Activated T-cell treated with anti-CD3 and anti-CD28 coated beads for 48 hours (primary cell): ENCODE measurements at regions not wholly inside any gene's neighbourhood (a gene's known extent, or its start where the extent isn't known, plus 50 kb on each side); places are given as distances from the start of the nearest gene placed in this dataset.
"Not testable (repeated sequence)": the region's sequence is repeated elsewhere in the genome, so short reads cannot be mapped to it uniquely, and the experiment has no call there.

Source experiments
- DNase-seq: peaks from one replicate; pipeline ENCODE4 v3.0.0-alpha.2; 2020; ENCODE audit warnings: low read depth

GRCh38 chr21:23607782-23608431 lies 1999.4 kb downstream of the MRPL39 start:
- DNase-seq: no peak

GRCh38 chr21:23601549-23601948 lies 2005.7 kb downstream of the MRPL39 start:
- no peak for DNase-seq

- DNase-seq: no peak
Observed at GRCh38 chr21:23593582-23593981, 2013.7 kb downstream of the MRPL39 start.

- DNase-seq: no peak
Observed at GRCh38 chr21:23585419-23585818, 2021.9 kb downstream of the MRPL39 start.

- no peak for DNase-seq
Observed at GRCh38 chr21:23579573-23579972, 2027.7 kb downstream of the MRPL39 start.

GRCh38 chr21:23578027-23578426 lies 2029.3 kb downstream of the MRPL39 start:
- no peak for DNase-seq

- no peak for DNase-seq
Observed at GRCh38 chr21:23574932-23575331, 2032.3 kb downstream of the MRPL39 start.

GRCh38 chr21:23548924-23549323 lies 2058.4 kb downstream of the MRPL39 start:
- DNase-seq: not testable (repeated sequence)

GRCh38 chr21:23543333-23543732 lies 2063.9 kb downstream of the MRPL39 start:
- DNase-seq: no peak

- DNase-seq: no peak
Observed at GRCh38 chr21:23542097-23542496, 2065.2 kb downstream of the MRPL39 start.

- no peak for DNase-seq
Observed at GRCh38 chr21:23541571-23541970, 2065.7 kb downstream of the MRPL39 start.

- no peak for DNase-seq
Observed at GRCh38 chr21:23534850-23535249, 2072.4 kb downstream of the MRPL39 start.

- DNase-seq: no peak
Observed at GRCh38 chr21:23531444-23531843, 2075.8 kb downstream of the MRPL39 start.

GRCh38 chr21:23524685-23525084 lies 2082.6 kb downstream of the MRPL39 start:
- DNase-seq: no peak

- no peak for DNase-seq
Observed at GRCh38 chr21:23522751-23523150, 2084.5 kb downstream of the MRPL39 start.

GRCh38 chr21:23507501-23507900 lies 2099.8 kb downstream of the MRPL39 start:
- no peak for DNase-seq

- DNase-seq: no peak
Observed at GRCh38 chr21:23496729-23497128, 2110.6 kb downstream of the MRPL39 start.

- DNase-seq: no peak
Observed at GRCh38 chr21:23488245-23488644, 2119.0 kb downstream of the MRPL39 start.

GRCh38 chr21:23480591-23481270 lies 2126.6 kb downstream of the MRPL39 start:
- no peak for DNase-seq

- no peak for DNase-seq
Observed at GRCh38 chr21:23478381-23478780, 2128.9 kb downstream of the MRPL39 start.

GRCh38 chr21:23475281-23476219 lies 2131.7 kb downstream of the MRPL39 start:
- no peak for DNase-seq

- no peak for DNase-seq
Observed at GRCh38 chr21:23471877-23472276, 2135.4 kb downstream of the MRPL39 start.

- DNase-seq: no peak
Observed at GRCh38 chr21:23463365-23463764, 2143.9 kb downstream of the MRPL39 start.
